NB4 (cell line): ENCODE measurements at regions not wholly inside any gene's neighbourhood (a gene's known extent, or its start where the extent isn't known, plus 50 kb on each side); places are given as distances from the start of the nearest gene placed in this dataset.

Experiments used
- DNase-seq: peaks from one replicate; pipeline ENCODE4 v3.0.0; 2010; ENCODE audit warnings: low read depth
- H3K4me3 ChIP-seq: one replicate; pipeline ENCODE4 v1.5.1; 2011; ENCODE audit warnings: mild to moderate bottlenecking, low read depth, low read length, moderate library complexity
- CTCF ChIP-seq: IDR thresholded peaks from one replicate; pipeline ENCODE4 v1.5.1; 2012; ENCODE audit warnings: low read depth, low read length
- MAX ChIP-seq: IDR thresholded peaks from 2 replicates; pipeline ENCODE4 v1.6.1; 2011; ENCODE audit warnings: low read depth, low read length
- MYC ChIP-seq: IDR thresholded peaks from 2 replicates; pipeline ENCODE4 v1.6.1; 2011; ENCODE audit warnings: low read depth, low read length
- POLR2A ChIP-seq: IDR thresholded peaks from 2 replicates; pipeline ENCODE4 v1.6.1; 2011; ENCODE audit warnings: mild to moderate bottlenecking; ENCODE audit not compliant: insufficient read length; ENCODE audit errors: extremely low read depth

GRCh38 chr1:38291906-38292521 is 245.4 kb upstream of the POU3F1 start:
- no peak for TF ChIP-seq MAX
- no peak overlapping the region for H3K4me3 ChIP-seq
- DNase-seq = no peak

- TF ChIP-seq MAX (no peak), POLR2A (no peak), MYC (no peak), CTCF (no peak)
- H3K4me3 ChIP-seq = no peak overlapping the region
- no peak for DNase-seq
Observed at GRCh38 chr1:38291336-38291735, 244.7 kb upstream of the POU3F1 start.

- no peak overlapping the region for H3K4me3 ChIP-seq
- no peak for DNase-seq
- TF ChIP-seq CTCF (no peak), MYC (no peak), MAX (no peak)
Observed at GRCh38 chr1:38289034-38289433, 242.4 kb upstream of the POU3F1 start.

GRCh38 chr1:38287547-38287946 is 241.0 kb upstream of the POU3F1 start:
- no peak overlapping the region for H3K4me3 ChIP-seq
- DNase-seq = no peak
- TF ChIP-seq CTCF (no peak), POLR2A (no peak), MAX (no peak), MYC (no peak)

GRCh38 chr1:38287036-38287435 is 240.4 kb upstream of the POU3F1 start:
- no peak for TF ChIP-seq MAX
- TF ChIP-seq MYC = no peak
- no peak for TF ChIP-seq POLR2A
- no peak for TF ChIP-seq CTCF
- DNase-seq = no peak
- H3K4me3 ChIP-seq = no peak overlapping the region

GRCh38 chr1:38285807-38286530 is 239.4 kb upstream of the POU3F1 start:
- no peak for DNase-seq
- no peak for TF ChIP-seq CTCF
- TF ChIP-seq MYC = no peak
- TF ChIP-seq POLR2A = no peak
- TF ChIP-seq MAX = no peak
- H3K4me3 ChIP-seq = no peak overlapping the region
